ENCODE measurements at regions not wholly inside any gene's neighbourhood (a gene's known extent, or its start where the extent isn't known, plus 50 kb on each side); places are given as distances from the start of the nearest gene placed in this dataset.

DNA sequence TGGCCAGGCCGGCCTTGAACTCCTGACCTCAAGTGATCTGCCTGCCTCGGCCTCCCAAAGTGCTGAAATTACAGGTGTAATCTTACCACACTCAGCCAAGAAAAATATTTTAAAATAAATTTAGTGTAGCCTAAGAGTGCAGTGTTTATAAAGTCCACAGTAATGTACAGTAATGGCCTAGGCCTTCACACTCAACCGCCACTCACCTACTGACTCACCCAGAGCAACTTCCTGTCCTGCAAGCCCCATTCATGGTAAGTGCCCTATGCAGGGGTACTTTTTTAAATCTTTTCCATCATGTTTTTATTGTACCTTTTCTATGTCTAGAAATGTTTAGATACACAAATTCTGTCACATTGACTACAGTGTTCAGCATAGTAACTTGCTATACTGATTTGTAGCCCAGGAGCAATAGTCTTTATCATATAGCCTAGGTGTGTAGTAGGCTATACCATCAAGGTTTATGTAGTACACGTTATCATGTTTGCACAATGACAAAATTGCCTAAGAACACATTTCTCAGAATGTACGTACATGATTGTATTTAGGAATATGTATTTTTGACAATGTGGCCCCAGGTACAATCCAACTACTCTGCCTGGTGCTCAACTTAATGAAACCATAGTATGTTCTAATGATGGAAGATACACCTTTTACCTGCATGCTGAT is 455.2 kb downstream of the PCDH7 start:
- Histone ChIP-seq H3K4me3 (no peak overlapping the region), H3K9me3 (no peaks in the 10 kb centered on the region), H3K36me3 (no peaks in the 10 kb centered on the region), H3K27me3 (no peaks in the 10 kb centered on the region), H3K27ac (no peak overlapping the region), H3K4me1 (no peaks in the 10 kb centered on the region)
- DNase-seq (no peak), ATAC-seq (no peak)
- intact Hi-C loops (cut with DNase I): no loop called here
- TF ChIP-seq POLR2A (IDR thresholded peaks at IDR 0.05): no peak
- TF ChIP-seq, protein P1, sequence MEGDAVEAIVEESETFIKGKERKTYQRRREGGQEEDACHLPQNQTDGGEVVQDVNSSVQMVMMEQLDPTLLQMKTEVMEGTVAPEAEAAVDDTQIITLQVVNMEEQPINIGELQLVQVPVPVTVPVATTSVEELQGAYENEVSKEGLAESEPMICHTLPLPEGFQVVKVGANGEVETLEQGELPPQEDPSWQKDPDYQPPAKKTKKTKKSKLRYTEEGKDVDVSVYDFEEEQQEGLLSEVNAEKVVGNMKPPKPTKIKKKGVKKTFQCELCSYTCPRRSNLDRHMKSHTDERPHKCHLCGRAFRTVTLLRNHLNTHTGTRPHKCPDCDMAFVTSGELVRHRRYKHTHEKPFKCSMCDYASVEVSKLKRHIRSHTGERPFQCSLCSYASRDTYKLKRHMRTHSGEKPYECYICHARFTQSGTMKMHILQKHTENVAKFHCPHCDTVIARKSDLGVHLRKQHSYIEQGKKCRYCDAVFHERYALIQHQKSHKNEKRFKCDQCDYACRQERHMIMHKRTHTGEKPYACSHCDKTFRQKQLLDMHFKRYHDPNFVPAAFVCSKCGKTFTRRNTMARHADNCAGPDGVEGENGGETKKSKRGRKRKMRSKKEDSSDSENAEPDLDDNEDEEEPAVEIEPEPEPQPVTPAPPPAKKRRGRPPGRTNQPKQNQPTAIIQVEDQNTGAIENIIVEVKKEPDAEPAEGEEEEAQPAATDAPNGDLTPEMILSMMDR (IDR thresholded peaks at IDR 0.05): no peak
- 71% methylated on average over 5 of the region's 5 CpGs for WGBS (ENCODE audit: insufficient coverage, low coverage, low lambda C conversion rate, missing lambda C conversion rate)

DNA sequence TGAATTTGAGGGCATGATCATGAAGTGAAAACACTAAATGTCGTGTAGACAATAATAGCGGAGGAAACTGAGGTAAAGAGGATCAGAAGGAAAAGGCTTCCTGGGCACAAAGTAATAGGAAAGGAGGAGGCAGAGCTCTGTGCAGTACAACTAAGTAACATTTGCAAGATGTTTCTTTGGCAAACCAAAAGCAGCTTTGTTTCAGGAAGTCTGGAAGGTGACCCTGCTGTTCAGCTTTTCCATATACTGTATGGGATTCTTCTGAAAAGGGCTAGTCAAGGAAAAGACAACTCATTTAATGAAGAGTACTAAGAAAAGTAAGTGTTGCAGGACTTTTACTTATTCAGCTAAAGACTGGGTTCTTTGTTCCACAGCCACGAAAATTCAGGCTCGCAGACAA is 463.1 kb downstream of the PCDH7 start:
- WGBS (ENCODE audit: insufficient coverage, low coverage, low lambda C conversion rate, missing lambda C conversion rate): 64% methylated on average over 4 of the region's 4 CpGs

DNA sequence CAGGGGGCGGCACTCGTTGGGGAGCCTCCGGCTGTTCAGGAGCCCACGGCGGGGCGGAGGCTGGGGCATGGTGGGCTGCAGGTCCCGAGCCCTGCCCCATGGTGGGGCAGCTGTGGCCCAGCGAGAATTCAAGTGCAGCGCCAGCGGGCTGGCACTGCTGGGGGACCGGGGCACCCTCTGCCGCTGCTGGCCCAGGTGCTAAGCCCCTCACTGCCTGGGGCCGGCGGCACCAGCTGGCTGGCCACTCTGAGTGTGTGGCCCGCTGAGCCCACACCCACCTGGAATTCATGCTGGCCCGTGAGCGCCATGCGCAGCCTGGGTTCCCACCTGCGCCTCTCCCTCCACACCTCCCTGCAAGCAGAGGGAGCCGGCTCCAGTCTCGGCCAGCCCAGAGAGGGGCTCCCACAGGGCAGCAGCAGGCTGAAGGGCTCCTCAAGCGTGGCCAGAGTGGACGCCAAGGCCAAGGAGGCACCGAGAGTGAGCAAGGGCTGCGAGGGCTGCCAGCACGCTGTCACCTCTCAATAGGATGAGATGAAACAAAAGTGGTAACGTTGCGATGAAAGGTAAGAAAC is 464.9 kb downstream of the PCDH7 start:
- Histone ChIP-seq H3K27ac (no peak overlapping the region), H3K9me3 (no peaks in the 10 kb centered on the region), H3K4me1 (no peaks in the 10 kb centered on the region), H3K4me3 (no peak overlapping the region), H3K27me3 (no peaks in the 10 kb centered on the region), H3K36me3 (no peaks in the 10 kb centered on the region)
- no peak for DNase-seq
- no peak for TF ChIP-seq POLR2A (IDR thresholded peaks at IDR 0.05)
- TF ChIP-seq, protein P1 (IDR thresholded peaks at IDR 0.05): no peak
- intact Hi-C loops (cut with DNase I): no loop called here
- peak in 1 of 4 donors; percentile 21 for ATAC-seq
- WGBS (ENCODE audit: insufficient coverage, low coverage, low lambda C conversion rate, missing lambda C conversion rate): 56% methylated on average over 12 of the region's 28 CpGs

More for the DNA sequence above, 463.1 kb downstream of the PCDH7 start:
- ATAC-seq: no peak
- Histone ChIP-seq H3K9me3 (no peaks in the 10 kb centered on the region), H3K4me1 (no peaks in the 10 kb centered on the region), H3K36me3 (no peaks in the 10 kb centered on the region), H3K4me3 (no peak overlapping the region), H3K27me3 (no peaks in the 10 kb centered on the region), H3K27ac (no peak overlapping the region)
- intact Hi-C loops (cut with DNase I): no loop called here
- no peak for DNase-seq
- no peak for TF ChIP-seq POLR2A (IDR thresholded peaks at IDR 0.05)

DNA sequence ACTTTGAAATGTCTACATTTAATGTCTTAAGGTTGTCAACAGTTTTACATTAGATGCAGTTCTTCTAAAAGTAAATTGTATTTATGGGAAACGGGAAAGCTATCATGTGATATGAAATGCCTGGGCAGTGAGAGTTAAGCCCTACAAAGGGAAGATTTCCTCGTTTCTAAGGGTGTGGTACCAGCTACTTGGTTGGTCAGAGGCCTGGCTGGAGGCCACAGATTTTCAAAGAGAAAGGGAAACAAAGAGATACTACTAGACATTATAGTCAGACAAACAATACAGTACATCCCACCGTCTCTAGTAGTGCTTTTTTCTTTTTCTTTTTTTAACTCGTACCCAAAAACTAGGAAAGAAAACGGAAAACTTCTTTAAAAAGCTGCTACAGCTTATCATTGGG is 467.8 kb downstream of the PCDH7 start:
- TF ChIP-seq, protein P1 (IDR thresholded peaks at IDR 0.05): no peak
- no peak for TF ChIP-seq POLR2A (IDR thresholded peaks at IDR 0.05)
- 36% methylated on average over 5 of the region's 5 CpGs for WGBS (ENCODE audit: insufficient coverage, low coverage, low lambda C conversion rate, missing lambda C conversion rate)
- no peak for ATAC-seq
- intact Hi-C loops (cut with DNase I): no loop called here
- no peak overlapping the region for H3K27ac ChIP-seq
- no peak overlapping the region for H3K4me3 ChIP-seq
- H3K27me3 ChIP-seq: no peaks in the 10 kb centered on the region
- H3K4me1 ChIP-seq: no peaks in the 10 kb centered on the region
- no peaks in the 10 kb centered on the region for H3K36me3 ChIP-seq
- DNase-seq: no peak
- no peaks in the 10 kb centered on the region for H3K9me3 ChIP-seq

DNA sequence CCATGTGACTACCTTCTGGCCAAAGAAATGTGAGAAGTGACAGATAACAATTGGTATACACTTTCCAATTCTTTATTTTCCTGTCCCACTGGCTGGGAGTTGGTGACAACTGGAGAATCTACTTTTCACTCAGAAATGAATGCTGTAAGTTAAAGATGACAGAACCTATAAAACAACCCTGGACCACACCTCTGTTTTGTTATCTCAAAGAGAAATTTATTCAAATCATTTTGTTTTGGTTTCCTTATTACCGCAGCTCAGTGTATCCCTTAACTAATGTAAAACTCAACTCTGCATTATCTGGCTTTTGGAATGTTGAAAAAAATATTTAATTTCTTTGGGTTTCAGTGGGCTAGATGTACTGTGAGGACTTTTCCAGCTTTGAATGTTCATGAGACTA is 469.8 kb downstream of the PCDH7 start:
- Histone ChIP-seq H3K27me3 (no peaks in the 10 kb centered on the region), H3K36me3 (no peaks in the 10 kb centered on the region), H3K9me3 (no peaks in the 10 kb centered on the region), H3K4me1 (peaks cover 0 to 3% (median 0%) of the 10 kb centered on the region in 4 donors), H3K4me3 (no peak overlapping the region), H3K27ac (no peak overlapping the region)
- intact Hi-C loops (cut with DNase I): no loop called here
- DNase-seq: no peak
- ATAC-seq: no peak
- TF ChIP-seq POLR2A (IDR thresholded peaks at IDR 0.05): no peak
- TF ChIP-seq, protein P1 (IDR thresholded peaks at IDR 0.05): no peak
- 68% methylated on average over 1 of the region's 1 CpG for WGBS (ENCODE audit: insufficient coverage, low coverage, low lambda C conversion rate, missing lambda C conversion rate)

All from right lobe of liver (tissue), 6 donors.